Coronary artery (tissue), 2 donors: ENCODE measurements at regions not wholly inside any gene's neighbourhood (a gene's known extent, or its start where the extent isn't known, plus 50 kb on each side); places are given as distances from the start of the nearest gene placed in this dataset.

Experiments used
- DNase-seq: peaks from one replicate; pipeline ENCODE4 v3.0.0-alpha.2; 2017; ENCODE audit warnings: low spot score
- H3K27ac ChIP-seq, 2 donors: fragments of 200-600 bp; sonication (generic); one replicate each; pipeline ENCODE4 v1.5.1; 2016 to 2019
- H3K4me3 ChIP-seq: fragments of 200-600 bp; sonication (generic); 2 replicates; pipeline ENCODE4 v1.5.1; 2016; ENCODE audit warnings: mild to moderate bottlenecking, moderate library complexity
- CTCF ChIP-seq: fragments of 200-600 bp; sonication (generic); IDR thresholded peaks from one replicate; pipeline ENCODE4 v1.5.1; 2019; ENCODE audit warnings: antibody characterized with exemption

GRCh38 chr2:64777841-64778240 is 124.1 kb upstream of the SERTAD2 start:
- no peak for TF ChIP-seq CTCF
- H3K27ac ChIP-seq, result no peak overlapping the region
- H3K4me3 ChIP-seq, result no peak overlapping the region
- DNase-seq, result no peak

- TF ChIP-seq CTCF, result no peak
- no peak overlapping the region for H3K27ac ChIP-seq
- H3K4me3 ChIP-seq, result no peak overlapping the region
- DNase-seq, result no peak
Measured at GRCh38 chr2:64779117-64779690, 125.5 kb upstream of the SERTAD2 start.

GRCh38 chr2:64780041-64780440 is 126.3 kb upstream of the SERTAD2 start:
- no peak overlapping the region for H3K27ac ChIP-seq
- H3K4me3 ChIP-seq, result no peak overlapping the region
- no peak for DNase-seq
- TF ChIP-seq CTCF, result no peak

GRCh38 chr2:64781711-64782390 is 128.1 kb upstream of the SERTAD2 start:
- TF ChIP-seq CTCF, result no peak
- no peak overlapping the region for H3K4me3 ChIP-seq
- H3K27ac ChIP-seq, result no peak overlapping the region
- no peak for DNase-seq

GRCh38 chr2:64784168-64785061 is 130.7 kb upstream of the SERTAD2 start:
- Histone ChIP-seq H3K27ac (no peak overlapping the region), H3K4me3 (no peak overlapping the region)
- TF ChIP-seq CTCF, result no peak
- no peak for DNase-seq

- H3K4me3 ChIP-seq, result no peak overlapping the region
- TF ChIP-seq CTCF, result no peak
- no peak for DNase-seq
- no peak overlapping the region for H3K27ac ChIP-seq
Measured at GRCh38 chr2:64785245-64785644, 131.5 kb upstream of the SERTAD2 start.
